Stomach (tissue), 4 donors: ENCODE measurements at regions not wholly inside any gene's neighbourhood (a gene's known extent, or its start where the extent isn't known, plus 50 kb on each side); places are given as distances from the start of the nearest gene placed in this dataset.

Experiments used
- CTCF ChIP-seq, 7 experiments: fragments of 450-650 bp in 4 of 7; fragments of 200-600 bp in 3 of 7; sonication (generic) in 3 of 7; IDR thresholded peaks; one replicate each; pipeline ENCODE4 v1.5.1; 2016 to 2019; ENCODE audit warnings: antibody characterized with exemption in 7 of 7, control low read depth in 2 of 7, mild to moderate bottlenecking in 1 of 7
- EP300 ChIP-seq: sonication (generic); formaldehyde crosslinking; IDR thresholded peaks from one replicate; pipeline ENCODE4 v1.6.1; 2017; ENCODE audit warnings: antibody characterized with exemption
- POLR2A ChIP-seq, 4 donors: fragments of 450-650 bp; IDR thresholded peaks; one replicate each; pipeline ENCODE4 v1.6.1; 2016; ENCODE audit warnings: antibody characterized with exemption in 4 of 4, control low read depth in 2 of 4, mild to moderate bottlenecking in 1 of 4, moderate library complexity in 1 of 4
- POLR2AphosphoS5 ChIP-seq, 3 donors: sonication (generic); formaldehyde crosslinking; IDR thresholded peaks; one replicate each; pipeline ENCODE4 v1.6.1; 2016; ENCODE audit warnings: antibody characterized with exemption in 3 of 3

GRCh38 chrX:109813236-109813635, 80.2 kb upstream of the ACSL4 start:
- no peak for TF ChIP-seq CTCF (IDR thresholded peaks at IDR 0.05)
- TF ChIP-seq POLR2A (IDR thresholded peaks at IDR 0.05), result no peak
- TF ChIP-seq EP300, result no peak
- TF ChIP-seq POLR2AphosphoS5 (IDR thresholded peaks at IDR 0.05), result no peak
